B cell (primary cell): ENCODE measurements at regions not wholly inside any gene's neighbourhood (a gene's known extent, or its start where the extent isn't known, plus 50 kb on each side); places are given as distances from the start of the nearest gene placed in this dataset.

Experiments
- CTCF ChIP-seq: fragments of 200-600 bp; IDR thresholded peaks from one replicate; pipeline ENCODE4 v1.8.0; 2022; ENCODE audit warnings: antibody characterized with exemption, mild to moderate bottlenecking
- EZH2 ChIP-seq: IDR thresholded peaks from 2 replicates; pipeline ENCODE4 v1.6.1; 2012; ENCODE audit warnings: borderline replicate concordance, low read depth, mild to moderate bottlenecking, moderate library complexity, low read length; ENCODE audit not compliant: insufficient read depth, poor library complexity, severe bottlenecking

- no peak for TF ChIP-seq EZH2
- no peak for TF ChIP-seq CTCF
Observed at GRCh38 chr9:29625931-29626330, 2052.7 kb upstream of the C9orf72 start.
